ENCODE measurements at regions not wholly inside any gene's neighbourhood (a gene's known extent, or its start where the extent isn't known, plus 50 kb on each side); places are given as distances from the start of the nearest gene placed in this dataset.

GRCh38 chr13:74683411-74683810, 549.2 kb upstream of the KLF12 start:
- no peak for DNase-seq (ENCODE audit: low read depth in 6 of 9, low spot score in 9 of 9)
- 98% methylated on average over 1 of the region's 1 CpG for WGBS
- Histone ChIP-seq H3K36me3 (ENCODE audit: control insufficient read depth in 2 of 2, insufficient read depth in 2 of 2, low read length in 1 of 2) (no peaks in the 10 kb centered on the region), H3K27ac (ENCODE audit: low read depth in 1 of 2, low read length in 1 of 2) (no peak overlapping the region), H3K4me1 (ENCODE audit: control insufficient read depth in 2 of 2, insufficient read depth in 2 of 2, low read length in 2 of 2) (no peaks in the 10 kb centered on the region), H3K4me3 (ENCODE audit: low read length in 2 of 2) (no peak overlapping the region), H3K9me3 (ENCODE audit: control insufficient read depth in 2 of 2, insufficient read depth in 1 of 2, low read length in 1 of 2) (no peaks in the 10 kb centered on the region), H3K27me3 (ENCODE audit: control insufficient read depth in 2 of 2, insufficient read depth in 1 of 2, low read length in 1 of 2) (no peaks in the 10 kb centered on the region)

GRCh38 chr13:74682746-74683145, 548.5 kb upstream of the KLF12 start:
- 97% methylated on average over 1 of the region's 1 CpG for WGBS

GRCh38 chr13:74681891-74682290, 547.7 kb upstream of the KLF12 start:
- H3K27me3 ChIP-seq (ENCODE audit: control insufficient read depth in 2 of 2, insufficient read depth in 1 of 2, low read length in 1 of 2): no peaks in the 10 kb centered on the region
- WGBS: 98% methylated on average over 3 of the region's 3 CpGs
- no peak overlapping the region for H3K4me3 ChIP-seq (ENCODE audit: low read length in 2 of 2)
- no peaks in the 10 kb centered on the region for H3K4me1 ChIP-seq (ENCODE audit: control insufficient read depth in 2 of 2, insufficient read depth in 2 of 2, low read length in 2 of 2)
- no peaks in the 10 kb centered on the region for H3K9me3 ChIP-seq (ENCODE audit: control insufficient read depth in 2 of 2, insufficient read depth in 1 of 2, low read length in 1 of 2)
- H3K27ac ChIP-seq (ENCODE audit: low read depth in 1 of 2, low read length in 1 of 2): no peak overlapping the region
- no peaks in the 10 kb centered on the region for H3K36me3 ChIP-seq (ENCODE audit: control insufficient read depth in 2 of 2, insufficient read depth in 2 of 2, low read length in 1 of 2)
- DNase-seq (ENCODE audit: low read depth in 6 of 9, low spot score in 9 of 9): no peak

More at GRCh38 chr13:74682746-74683145, 548.5 kb upstream of the KLF12 start:
- H3K9me3 ChIP-seq (ENCODE audit: control insufficient read depth in 2 of 2, insufficient read depth in 1 of 2, low read length in 1 of 2): no peaks in the 10 kb centered on the region
- no peaks in the 10 kb centered on the region for H3K4me1 ChIP-seq (ENCODE audit: control insufficient read depth in 2 of 2, insufficient read depth in 2 of 2, low read length in 2 of 2)
- H3K36me3 ChIP-seq (ENCODE audit: control insufficient read depth in 2 of 2, insufficient read depth in 2 of 2, low read length in 1 of 2): no peaks in the 10 kb centered on the region
- DNase-seq (ENCODE audit: low read depth in 6 of 9, low spot score in 9 of 9): no peak
- H3K4me3 ChIP-seq (ENCODE audit: low read length in 2 of 2): no peak overlapping the region
- H3K27me3 ChIP-seq (ENCODE audit: control insufficient read depth in 2 of 2, insufficient read depth in 1 of 2, low read length in 1 of 2): no peaks in the 10 kb centered on the region
- H3K27ac ChIP-seq (ENCODE audit: low read depth in 1 of 2, low read length in 1 of 2): no peak overlapping the region

GRCh38 chr13:74678308-74678965, 544.2 kb upstream of the KLF12 start:
- H3K27me3 ChIP-seq (ENCODE audit: control insufficient read depth in 2 of 2, insufficient read depth in 1 of 2, low read length in 1 of 2): no peaks in the 10 kb centered on the region
- H3K36me3 ChIP-seq (ENCODE audit: control insufficient read depth in 2 of 2, insufficient read depth in 2 of 2, low read length in 1 of 2): no peaks in the 10 kb centered on the region
- H3K9me3 ChIP-seq (ENCODE audit: control insufficient read depth in 2 of 2, insufficient read depth in 1 of 2, low read length in 1 of 2): no peaks in the 10 kb centered on the region
- WGBS: 59% methylated on average over 1 of the region's 1 CpG
- H3K27ac ChIP-seq (ENCODE audit: low read depth in 1 of 2, low read length in 1 of 2): no peak overlapping the region
- no peaks in the 10 kb centered on the region for H3K4me1 ChIP-seq (ENCODE audit: control insufficient read depth in 2 of 2, insufficient read depth in 2 of 2, low read length in 2 of 2)
- DNase-seq (ENCODE audit: low read depth in 6 of 9, low spot score in 9 of 9): no peak
- H3K4me3 ChIP-seq (ENCODE audit: low read length in 2 of 2): no peak overlapping the region

GRCh38 chr13:74675972-74676371, 541.8 kb upstream of the KLF12 start:
- Histone ChIP-seq H3K4me1 (ENCODE audit: control insufficient read depth in 2 of 2, insufficient read depth in 2 of 2, low read length in 2 of 2) (no peaks in the 10 kb centered on the region), H3K4me3 (ENCODE audit: low read length in 2 of 2) (no peak overlapping the region), H3K27ac (ENCODE audit: low read depth in 1 of 2, low read length in 1 of 2) (no peak overlapping the region), H3K9me3 (ENCODE audit: control insufficient read depth in 2 of 2, insufficient read depth in 1 of 2, low read length in 1 of 2) (no peaks in the 10 kb centered on the region), H3K36me3 (ENCODE audit: control insufficient read depth in 2 of 2, insufficient read depth in 2 of 2, low read length in 1 of 2) (no peaks in the 10 kb centered on the region), H3K27me3 (ENCODE audit: control insufficient read depth in 2 of 2, insufficient read depth in 1 of 2, low read length in 1 of 2) (no peaks in the 10 kb centered on the region)
- 93% methylated on average over 3 of the region's 3 CpGs for WGBS
- DNase-seq (ENCODE audit: low read depth in 6 of 9, low spot score in 9 of 9): no peak

GRCh38 chr13:74675182-74675581, 541.0 kb upstream of the KLF12 start:
- no peaks in the 10 kb centered on the region for H3K36me3 ChIP-seq (ENCODE audit: control insufficient read depth in 2 of 2, insufficient read depth in 2 of 2, low read length in 1 of 2)
- H3K4me1 ChIP-seq (ENCODE audit: control insufficient read depth in 2 of 2, insufficient read depth in 2 of 2, low read length in 2 of 2): no peaks in the 10 kb centered on the region
- no peaks in the 10 kb centered on the region for H3K27me3 ChIP-seq (ENCODE audit: control insufficient read depth in 2 of 2, insufficient read depth in 1 of 2, low read length in 1 of 2)
- DNase-seq (ENCODE audit: low read depth in 6 of 9, low spot score in 9 of 9): no peak
- H3K9me3 ChIP-seq (ENCODE audit: control insufficient read depth in 2 of 2, insufficient read depth in 1 of 2, low read length in 1 of 2): no peaks in the 10 kb centered on the region
- WGBS: 82% methylated on average over 5 of the region's 5 CpGs
- no peak overlapping the region for H3K27ac ChIP-seq (ENCODE audit: low read depth in 1 of 2, low read length in 1 of 2)
- H3K4me3 ChIP-seq (ENCODE audit: low read length in 2 of 2): no peak overlapping the region

GRCh38 chr13:74674720-74675119, 540.5 kb upstream of the KLF12 start:
- WGBS: 95% methylated on average over 1 of the region's 1 CpG
- no peaks in the 10 kb centered on the region for H3K36me3 ChIP-seq (ENCODE audit: control insufficient read depth in 2 of 2, insufficient read depth in 2 of 2, low read length in 1 of 2)
- no peak for DNase-seq (ENCODE audit: low read depth in 6 of 9, low spot score in 9 of 9)
- H3K27me3 ChIP-seq (ENCODE audit: control insufficient read depth in 2 of 2, insufficient read depth in 1 of 2, low read length in 1 of 2): no peaks in the 10 kb centered on the region
- no peak overlapping the region for H3K4me3 ChIP-seq (ENCODE audit: low read length in 2 of 2)
- no peaks in the 10 kb centered on the region for H3K4me1 ChIP-seq (ENCODE audit: control insufficient read depth in 2 of 2, insufficient read depth in 2 of 2, low read length in 2 of 2)
- H3K9me3 ChIP-seq (ENCODE audit: control insufficient read depth in 2 of 2, insufficient read depth in 1 of 2, low read length in 1 of 2): no peaks in the 10 kb centered on the region
- H3K27ac ChIP-seq (ENCODE audit: low read depth in 1 of 2, low read length in 1 of 2): no peak overlapping the region

GRCh38 chr13:74669149-74669548, 534.9 kb upstream of the KLF12 start:
- H3K9me3 ChIP-seq (ENCODE audit: control insufficient read depth in 2 of 2, insufficient read depth in 1 of 2, low read length in 1 of 2): no peaks in the 10 kb centered on the region
- no peak for DNase-seq (ENCODE audit: low read depth in 6 of 9, low spot score in 9 of 9)
- no peaks in the 10 kb centered on the region for H3K27me3 ChIP-seq (ENCODE audit: control insufficient read depth in 2 of 2, insufficient read depth in 1 of 2, low read length in 1 of 2)
- no peaks in the 10 kb centered on the region for H3K36me3 ChIP-seq (ENCODE audit: control insufficient read depth in 2 of 2, insufficient read depth in 2 of 2, low read length in 1 of 2)
- no peak overlapping the region for H3K27ac ChIP-seq (ENCODE audit: low read depth in 1 of 2, low read length in 1 of 2)
- no peaks in the 10 kb centered on the region for H3K4me1 ChIP-seq (ENCODE audit: control insufficient read depth in 2 of 2, insufficient read depth in 2 of 2, low read length in 2 of 2)
- H3K4me3 ChIP-seq (ENCODE audit: low read length in 2 of 2): no peak overlapping the region

GRCh38 chr13:74667656-74668203, 533.5 kb upstream of the KLF12 start:
- H3K4me1 ChIP-seq (ENCODE audit: control insufficient read depth in 2 of 2, insufficient read depth in 2 of 2, low read length in 2 of 2): no peaks in the 10 kb centered on the region

More at GRCh38 chr13:74667656-74668203, 533.5 kb upstream of the KLF12 start:
- H3K36me3 ChIP-seq (ENCODE audit: control insufficient read depth in 2 of 2, insufficient read depth in 2 of 2, low read length in 1 of 2): no peaks in the 10 kb centered on the region
- no peaks in the 10 kb centered on the region for H3K9me3 ChIP-seq (ENCODE audit: control insufficient read depth in 2 of 2, insufficient read depth in 1 of 2, low read length in 1 of 2)
- DNase-seq (ENCODE audit: low read depth in 6 of 9, low spot score in 9 of 9): no peak
- 88% methylated on average over 3 of the region's 3 CpGs for WGBS
- H3K27ac ChIP-seq (ENCODE audit: low read depth in 1 of 2, low read length in 1 of 2): no peak overlapping the region
- no peaks in the 10 kb centered on the region for H3K27me3 ChIP-seq (ENCODE audit: control insufficient read depth in 2 of 2, insufficient read depth in 1 of 2, low read length in 1 of 2)
- no peak overlapping the region for H3K4me3 ChIP-seq (ENCODE audit: low read length in 2 of 2)

Data from thymus (tissue), 11 donors.